CD14-positive monocyte (primary cell): ENCODE measurements at regions not wholly inside any gene's neighbourhood (a gene's known extent, or its start where the extent isn't known, plus 50 kb on each side); places are given as distances from the start of the nearest gene placed in this dataset.

Source experiments
- DNase-seq, 3 donors: peaks; one replicate each; pipeline ENCODE4 v3.0.0-alpha.2; 2011 to 2022
- H2AFZ ChIP-seq: 2 replicates; pipeline ENCODE4 v1.6.0; 2012; ENCODE audit warnings: mild to moderate bottlenecking, low read depth, low read length, inconsistent platforms; ENCODE audit not compliant: insufficient read depth, poor library complexity, severe bottlenecking
- H3K27ac ChIP-seq, 2 donors: 1 replicate in 1 of 2; 2 replicates in 1 of 2; pipeline ENCODE4 v1.5.1; 2012 to 2013; ENCODE audit warnings: low read length in 2 of 2, control low read depth in 1 of 2, inconsistent platforms in 1 of 2, low read depth in 1 of 2, mild to moderate bottlenecking in 1 of 2
- H3K27me3 ChIP-seq, 2 donors: one replicate each; pipeline versions ENCODE4 v1.6.0 to v1.6.1; 2011 to 2013; ENCODE audit warnings: low read length in 2 of 2; ENCODE audit not compliant: control insufficient read depth in 2 of 2, insufficient read depth in 2 of 2
- H3K36me3 ChIP-seq, 2 donors: replicated peaks in 1 of 2; 1 replicate in 1 of 2; 2 replicates in 1 of 2; pipeline versions ENCODE4 v1.5.1 to v1.6.1; 2012 to 2013; ENCODE audit warnings: low read length in 2 of 2, control low read depth in 1 of 2, inconsistent platforms in 1 of 2, mild to moderate bottlenecking in 1 of 2; ENCODE audit not compliant: insufficient read depth in 2 of 2, control insufficient read depth in 1 of 2
- H3K4me1 ChIP-seq, 2 donors: 1 replicate in 1 of 2; 2 replicates in 1 of 2; pipeline versions ENCODE4 v1.5.1 to v1.6.1; 2012 to 2013; ENCODE audit warnings: low read length in 2 of 2, control low read depth in 1 of 2, inconsistent platforms in 1 of 2, mild to moderate bottlenecking in 1 of 2, moderate library complexity in 1 of 2; ENCODE audit not compliant: insufficient read depth in 2 of 2, control insufficient read depth in 1 of 2
- H3K4me2 ChIP-seq: replicated peaks from 2 replicates; pipeline ENCODE3; 2012; ENCODE audit warnings: low read length, moderate library complexity, mild to moderate bottlenecking; ENCODE audit not compliant: poor library complexity, severe bottlenecking; ENCODE audit errors: extremely low read depth
- H3K4me3 ChIP-seq, 3 experiments: fragments of 200-600 bp in 1 of 3; sonication (generic) in 1 of 3; replicated peaks in 1 of 3; 1 replicate in 2 of 3; 2 replicates in 1 of 3; pipeline ENCODE4 v1.5.1; 2011 to 2013; ENCODE audit warnings: low read length in 3 of 3, mild to moderate bottlenecking in 3 of 3, control low read depth in 2 of 3, low read depth in 2 of 3, inconsistent platforms in 1 of 3, moderate library complexity in 1 of 3
- H3K79me2 ChIP-seq: 2 replicates; pipeline ENCODE4 v1.6.0; 2012; ENCODE audit warnings: mild to moderate bottlenecking, control low read depth, inconsistent platforms, low read length, moderate library complexity; ENCODE audit not compliant: insufficient read depth
- H3K9ac ChIP-seq: 2 replicates; pipeline ENCODE4 v1.6.0; 2017; ENCODE audit warnings: low read length, mild to moderate bottlenecking; ENCODE audit not compliant: insufficient read depth, poor library complexity, severe bottlenecking
- H3K9me3 ChIP-seq, 2 donors: replicated peaks in 1 of 2; 1 replicate in 1 of 2; 2 replicates in 1 of 2; pipeline versions ENCODE4 v1.5.1 to v1.6.1; 2012 to 2013; ENCODE audit warnings: low read length in 2 of 2, control low read depth in 1 of 2; ENCODE audit not compliant: control insufficient read depth in 1 of 2, insufficient read depth in 1 of 2
- H4K20me1 ChIP-seq: 2 replicates; pipeline ENCODE4 v1.6.0; 2012; ENCODE audit warnings: mild to moderate bottlenecking, low read length, control low read depth, moderate library complexity; ENCODE audit not compliant: insufficient read depth
- H3K27ac Mint-ChIP-seq, 7 donors: one replicate each; pipeline ENCODE4 v1.8.0; 2020; ENCODE audit warnings: mild to moderate bottlenecking in 7 of 7, mixed read lengths in 7 of 7, moderate library complexity in 6 of 7, inconsistent platforms in 2 of 7
- H3K27me3 Mint-ChIP-seq, 3 donors: one replicate each; pipeline ENCODE4 v1.8.0; 2021 to 2022; ENCODE audit warnings: low read depth in 3 of 3, mild to moderate bottlenecking in 3 of 3, mixed read lengths in 3 of 3, moderate library complexity in 3 of 3, inconsistent platforms in 1 of 3
- H3K36me3 Mint-ChIP-seq, 2 donors: one replicate each; pipeline ENCODE4 v1.8.0; 2020; ENCODE audit warnings: mixed read lengths in 2 of 2, inconsistent platforms in 1 of 2, mild to moderate bottlenecking in 1 of 2
- H3K4me1 Mint-ChIP-seq: one replicate; pipeline ENCODE4 v1.8.0; 2020; ENCODE audit warnings: mild to moderate bottlenecking, mixed read lengths
- H3K4me3 Mint-ChIP-seq, 2 donors: one replicate each; pipeline ENCODE4 v1.8.0; 2020; ENCODE audit warnings: mild to moderate bottlenecking in 2 of 2, mixed read lengths in 2 of 2, moderate library complexity in 1 of 2
- H3K9me3 Mint-ChIP-seq, 7 donors: one replicate each; pipeline ENCODE4 v1.8.0; 2020 to 2022; ENCODE audit warnings: mixed read lengths in 7 of 7, mild to moderate bottlenecking in 6 of 7, moderate library complexity in 6 of 7, inconsistent platforms in 2 of 7
- CTCF ChIP-seq: fragments of 200-600 bp; IDR thresholded peaks from one replicate; pipeline ENCODE4 v1.8.0; 2022; ENCODE audit warnings: antibody characterized with exemption, mild to moderate bottlenecking
- WGBS: methylation state at CpG from one replicate; pipeline ENCODE4 v1.1.5; 2013; ENCODE audit warnings: missing lambda C conversion rate; ENCODE audit not compliant: insufficient coverage; 5-methylcytosine and 5-hydroxymethylcytosine counted together
- intact Hi-C, 2 donors: fragments of 100-400 bp; cut with micrococcal nuclease; formaldehyde crosslinking; loops; one replicate each; pipeline versions ENCODE4 v1.15.0 to v1.15.1; 2023

- H3K9me3 Mint-ChIP-seq: peaks cover 5 to 36% (median 19%) of the 10 kb centered on the region in 7 donors
- intact Hi-C loops: no loop called here
- no peak for DNase-seq
- H3K4me3 Mint-ChIP-seq: no peak overlapping the region
- WGBS: 100% methylated on average over 1 of the region's 3 CpGs
- H3K9me3 ChIP-seq: peaks cover 23 to 36% of the 10 kb centered on the region in 2 donors
- no peak overlapping the region for H3K4me3 ChIP-seq
- H3K79me2 ChIP-seq: no peaks in the 10 kb centered on the region
- H3K27ac Mint-ChIP-seq: no peak overlapping the region
- no peaks in the 10 kb centered on the region for H3K27me3 ChIP-seq
- peaks cover 0 to 3% of the 10 kb centered on the region in 2 donors for H3K36me3 Mint-ChIP-seq
- H4K20me1 ChIP-seq: no peaks in the 10 kb centered on the region
- no peak overlapping the region for H3K9ac ChIP-seq
- peaks cover 0 to 24% (median 2%) of the 10 kb centered on the region in 3 donors for H3K27me3 Mint-ChIP-seq
- no peak overlapping the region for H2AFZ ChIP-seq
- no peaks in the 10 kb centered on the region for H3K36me3 ChIP-seq
- no peaks in the 10 kb centered on the region for H3K4me1 Mint-ChIP-seq
- H3K27ac ChIP-seq: no peak overlapping the region
- no peak overlapping the region for H3K4me2 ChIP-seq
- TF ChIP-seq CTCF: no peak
- no peaks in the 10 kb centered on the region for H3K4me1 ChIP-seq
These were observed 263.7 kb upstream of the AGTR2 start for GRCh38 chrX:115906881-115907280.

GRCh38 chrX:115909017-115909416, 261.5 kb upstream of the AGTR2 start:
- no peak overlapping the region for H3K4me3 ChIP-seq
- H3K27ac ChIP-seq: no peak overlapping the region
- H3K36me3 ChIP-seq: no peaks in the 10 kb centered on the region
- WGBS: 90% methylated on average over 4 of the region's 4 CpGs
- no peaks in the 10 kb centered on the region for H4K20me1 ChIP-seq
- Mint-ChIP-seq H3K36me3 (no peaks in the 10 kb centered on the region), H3K27ac (no peak overlapping the region), H3K4me1 (no peaks in the 10 kb centered on the region), H3K4me3 (no peak overlapping the region), H3K9me3 (peaks cover 6 to 32% (median 14%) of the 10 kb centered on the region in 7 donors), H3K27me3 (peaks cover 0 to 30% (median 2%) of the 10 kb centered on the region in 3 donors)
- TF ChIP-seq CTCF: no peak
- no peak overlapping the region for H2AFZ ChIP-seq
- H3K9ac ChIP-seq: no peak overlapping the region
- H3K9me3 ChIP-seq: peaks cover 18 to 24% of the 10 kb centered on the region in 2 donors
- no peak for DNase-seq
- H3K4me2 ChIP-seq: no peak overlapping the region
- intact Hi-C loops: no loop called here
- no peaks in the 10 kb centered on the region for H3K79me2 ChIP-seq
- no peaks in the 10 kb centered on the region for H3K27me3 ChIP-seq
- H3K4me1 ChIP-seq: no peaks in the 10 kb centered on the region
